GM18520 (cell line): ENCODE measurements at regions not wholly inside any gene's neighbourhood (a gene's known extent, or its start where the extent isn't known, plus 50 kb on each side); places are given as distances from the start of the nearest gene placed in this dataset.

Experiments
- ATAC-seq: cut with Tn5 transposase; IDR thresholded peaks from one replicate; pipeline ENCODE4 v1.9.1; 2021; ENCODE audit not compliant: unreplicated experiment

GRCh38 chr4:63644396-63644795, 764.9 kb downstream of the TECRL start:
- ATAC-seq, result no peak

GRCh38 chr4:63637270-63637669, 772.0 kb downstream of the TECRL start:
- ATAC-seq, result no peak

DNA sequence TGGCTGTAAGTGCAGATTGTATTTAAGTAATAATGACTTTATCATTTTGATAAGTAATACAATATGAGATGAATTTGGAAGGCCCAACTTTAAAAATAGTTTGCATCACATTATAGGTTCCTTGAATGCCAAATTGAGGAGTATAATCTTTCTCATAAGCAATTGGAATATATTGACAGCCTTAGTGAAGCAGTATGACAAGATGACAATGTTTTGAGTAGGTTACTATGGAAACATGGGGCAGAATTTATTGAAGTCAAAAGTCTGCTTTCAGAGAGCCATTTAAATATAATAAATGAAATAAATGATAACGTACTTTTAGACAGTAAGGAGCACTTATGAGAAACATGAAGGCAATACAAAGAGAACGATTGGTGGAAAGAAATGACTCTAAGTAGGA, 776.4 kb downstream of the TECRL start:
- ATAC-seq, result no peak

GRCh38 chr4:63620271-63620670, 789.0 kb downstream of the TECRL start:
- ATAC-seq, result no peak

DNA sequence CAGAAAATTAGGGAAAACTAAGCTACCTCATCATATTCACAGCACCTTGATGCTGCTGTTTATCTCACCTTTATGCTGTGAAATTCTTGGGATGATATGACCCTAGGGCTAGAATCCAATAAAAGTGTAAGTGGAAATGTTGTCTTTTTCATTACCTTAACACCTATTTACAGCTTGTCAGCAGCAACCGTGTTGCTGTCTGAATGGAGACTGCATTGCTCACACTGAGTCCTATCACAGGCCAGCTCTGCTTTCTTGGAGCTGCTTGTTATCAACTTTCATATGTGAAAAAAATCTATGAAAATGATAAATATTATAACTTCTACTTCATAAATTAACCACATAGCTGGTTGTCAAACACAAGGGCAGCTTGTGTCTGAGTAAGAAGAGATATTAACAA, 789.5 kb downstream of the TECRL start:
- ATAC-seq, result no peak

DNA sequence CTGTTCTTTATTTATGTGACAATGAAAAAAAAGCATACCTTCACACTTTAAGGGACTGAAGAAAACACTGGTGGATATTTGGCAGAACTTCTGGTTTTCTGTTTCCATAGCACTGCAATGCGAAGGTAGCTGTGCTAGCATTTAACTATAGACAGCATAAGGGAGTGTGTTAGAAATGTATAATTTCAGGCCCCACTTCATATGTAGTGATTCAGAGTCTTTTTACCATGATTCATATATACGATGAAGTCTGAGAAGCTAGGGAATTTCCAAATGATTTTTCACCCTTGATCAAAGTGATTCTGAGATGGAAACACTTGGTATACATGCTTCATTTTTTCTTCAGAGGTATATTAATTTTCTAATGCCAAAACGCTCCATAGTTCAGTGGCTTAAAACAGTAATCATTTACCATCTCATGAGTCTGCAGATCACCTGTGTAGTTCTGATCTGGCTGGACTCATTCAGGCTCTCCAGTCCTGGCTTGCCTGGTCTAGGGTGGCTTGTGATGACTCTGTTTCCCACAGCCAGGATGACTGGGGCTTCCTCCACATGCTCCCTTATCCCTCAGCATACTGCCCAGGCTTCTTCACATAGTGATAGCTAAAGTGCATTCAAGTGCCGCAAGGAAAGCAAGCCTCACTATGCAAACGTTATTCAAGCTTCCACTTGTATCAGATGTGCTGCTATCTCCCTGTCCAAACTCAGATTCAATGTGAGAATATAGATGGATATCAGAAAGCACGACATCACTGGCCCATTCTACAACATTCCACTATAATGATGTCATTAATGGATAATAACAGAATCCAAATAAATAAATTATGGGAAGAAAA, 790.1 kb downstream of the TECRL start:
- no peak for ATAC-seq

DNA sequence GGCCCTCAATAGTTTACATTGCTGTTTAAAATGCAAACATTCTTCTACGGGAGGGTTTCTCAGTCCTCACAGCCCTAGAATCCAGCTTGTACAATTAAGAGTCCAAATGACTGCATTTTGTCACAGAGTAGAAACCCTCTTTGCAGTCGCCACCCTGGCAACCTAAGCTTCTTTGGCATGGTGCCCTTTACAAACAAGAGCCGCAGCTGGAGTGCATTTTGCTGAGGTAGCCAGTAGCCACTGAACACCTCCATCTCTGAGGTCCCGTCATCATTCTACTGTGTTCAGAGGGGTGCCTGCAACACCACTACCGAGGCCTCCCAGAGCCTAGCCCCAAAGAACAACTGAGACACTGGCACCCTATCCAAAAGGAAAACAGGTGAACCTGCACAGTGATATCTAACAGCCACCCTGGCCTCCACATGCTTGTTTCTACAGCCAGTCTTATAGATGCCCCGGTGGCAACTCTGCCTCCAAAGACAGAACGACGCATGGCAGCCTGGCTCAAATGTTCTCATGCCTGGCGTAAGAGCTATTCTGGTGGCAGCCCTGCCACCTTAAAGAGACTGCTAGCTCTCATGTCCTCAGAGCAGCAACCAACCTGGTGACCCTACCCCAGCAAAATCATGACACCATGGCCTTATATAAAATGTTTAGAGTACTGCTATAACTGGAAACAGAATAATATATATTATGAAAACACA, 801.9 kb downstream of the TECRL start:
- no peak for ATAC-seq

GRCh38 chr4:63589796-63590195, 819.5 kb downstream of the TECRL start:
- ATAC-seq, result no peak

- no peak for ATAC-seq
Measured at GRCh38 chr4:63583561-63583960, 825.7 kb downstream of the TECRL start.

- ATAC-seq, result no peak
Measured at GRCh38 chr4:63583007-63583406, 826.2 kb downstream of the TECRL start.

DNA sequence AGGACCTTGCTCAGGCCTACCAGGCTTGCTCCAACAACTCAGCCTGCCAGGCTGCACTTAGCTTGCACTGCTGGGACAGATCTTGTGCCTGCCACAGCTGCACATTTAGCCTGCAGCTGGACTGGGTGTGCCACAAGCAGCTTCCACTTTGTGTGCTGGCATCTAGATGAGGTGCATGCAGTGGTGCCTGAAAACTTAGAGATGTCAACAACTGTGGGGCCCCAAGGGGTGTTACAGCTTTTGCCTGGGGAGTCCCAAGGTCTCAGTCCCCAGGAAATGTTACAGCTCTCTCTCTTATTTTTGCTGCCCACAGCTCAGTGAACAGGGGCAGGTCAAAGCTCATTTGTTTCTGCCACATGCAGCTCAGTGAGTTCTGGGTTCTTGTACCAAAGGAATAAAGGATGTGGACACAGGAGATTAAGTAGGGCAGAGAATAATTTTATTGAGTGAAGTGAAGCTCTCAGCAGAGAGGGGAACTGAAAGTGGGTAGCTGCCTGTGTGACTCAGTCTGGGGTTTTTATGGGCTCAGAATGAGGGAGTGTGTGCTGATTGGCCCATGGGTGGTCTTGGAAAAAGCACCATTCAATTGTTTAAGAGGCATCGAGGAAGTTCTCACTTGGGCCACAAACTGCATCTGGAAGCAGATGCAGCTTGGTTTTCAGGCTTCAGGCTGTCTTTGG, 828.3 kb downstream of the TECRL start:
- no peak for ATAC-seq

GRCh38 chr4:63578383-63578782, 830.9 kb downstream of the TECRL start:
- ATAC-seq, result no peak

DNA sequence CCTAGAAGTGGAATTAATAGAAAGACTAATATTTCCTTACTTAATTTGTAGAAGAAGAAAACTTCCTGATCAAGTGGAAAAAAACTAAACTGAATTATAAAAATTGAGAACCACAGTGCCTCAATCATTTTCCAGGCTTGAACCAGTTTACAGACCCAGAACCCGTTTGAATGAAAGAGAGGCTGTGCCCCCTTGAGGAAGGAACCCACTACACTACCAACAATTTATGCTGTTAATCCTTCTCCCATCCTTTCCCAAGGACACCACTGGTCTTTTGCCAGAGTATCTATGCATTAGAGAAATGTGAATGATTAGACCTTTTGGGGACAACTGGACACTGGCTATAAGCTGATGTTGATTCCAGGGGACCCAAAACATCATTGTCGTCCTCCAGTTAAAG, 842.6 kb downstream of the TECRL start:
- no peak for ATAC-seq

DNA sequence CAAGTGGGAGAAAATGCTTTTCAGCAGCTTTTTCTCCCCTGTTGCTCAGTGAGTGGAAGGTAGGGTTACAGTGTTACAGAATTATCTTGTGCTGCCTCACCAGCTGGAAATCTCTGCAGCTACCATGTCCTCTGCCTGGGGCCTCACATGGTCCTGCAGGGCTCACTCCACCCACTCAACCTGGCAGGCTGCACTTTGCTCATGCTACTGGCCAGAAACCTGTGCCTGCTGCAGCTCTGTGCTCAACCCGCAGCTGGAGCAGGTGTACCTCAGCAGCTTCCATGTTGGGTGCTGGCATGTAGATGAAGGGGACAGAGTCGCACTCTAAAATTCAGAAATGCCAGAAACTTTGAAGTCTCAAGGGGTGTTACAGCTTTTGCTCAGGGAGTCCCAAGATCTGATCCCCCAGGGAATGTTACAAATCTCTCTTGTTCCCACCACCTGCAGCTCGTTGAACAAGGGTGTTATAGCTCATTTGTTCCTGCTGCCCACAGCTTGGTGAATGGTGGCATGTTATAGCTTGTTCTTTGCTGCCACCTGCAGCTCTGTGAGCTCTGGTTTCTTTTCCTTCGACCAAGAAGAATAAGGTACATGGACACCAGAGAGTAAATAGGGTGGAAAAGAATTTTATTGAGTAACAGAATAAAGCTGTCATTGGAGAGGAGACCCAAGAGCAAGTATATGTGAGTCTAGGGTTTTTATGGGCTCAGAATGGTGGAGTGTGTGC, 845.8 kb downstream of the TECRL start:
- no peak for ATAC-seq

DNA sequence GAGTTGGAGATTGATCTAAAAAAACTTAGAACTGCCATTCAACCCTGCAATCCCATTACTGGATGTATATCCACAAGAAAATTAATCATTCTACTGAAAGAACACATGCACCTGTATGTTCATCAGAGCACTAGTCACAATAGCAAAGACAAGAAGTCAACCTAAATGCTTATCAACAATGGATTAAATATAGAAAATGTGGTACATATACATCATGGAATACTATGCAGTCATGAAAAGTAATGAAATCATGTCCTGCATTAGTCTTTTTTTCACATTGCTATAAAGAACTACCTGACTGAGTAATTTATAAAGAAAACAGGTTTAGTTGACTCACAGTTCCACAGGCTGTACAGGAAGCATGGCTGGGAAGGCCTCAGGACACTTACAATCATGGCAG, 850.5 kb downstream of the TECRL start:
- no peak for ATAC-seq

GRCh38 chr4:63556332-63556731, 852.9 kb downstream of the TECRL start:
- no peak for ATAC-seq

DNA sequence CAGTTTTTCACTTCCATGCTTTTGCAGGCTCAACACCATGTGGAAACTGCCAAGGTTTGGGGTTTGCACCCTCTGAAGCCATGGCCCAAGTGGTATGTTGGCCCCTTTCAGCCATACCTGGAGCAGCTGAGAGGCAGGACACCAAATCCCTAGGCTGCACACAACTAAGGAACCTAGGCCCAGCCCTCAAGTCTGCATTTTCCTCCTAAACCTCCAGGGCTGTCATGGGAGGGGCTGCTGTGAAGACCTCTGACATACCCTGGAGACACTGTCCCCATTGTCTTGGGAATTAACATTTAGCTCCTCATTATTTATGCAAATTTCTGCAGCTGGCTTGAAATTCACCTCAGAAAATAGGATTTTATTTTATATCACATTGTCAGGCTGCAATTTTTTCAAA, 856.1 kb downstream of the TECRL start:
- no peak for ATAC-seq

DNA sequence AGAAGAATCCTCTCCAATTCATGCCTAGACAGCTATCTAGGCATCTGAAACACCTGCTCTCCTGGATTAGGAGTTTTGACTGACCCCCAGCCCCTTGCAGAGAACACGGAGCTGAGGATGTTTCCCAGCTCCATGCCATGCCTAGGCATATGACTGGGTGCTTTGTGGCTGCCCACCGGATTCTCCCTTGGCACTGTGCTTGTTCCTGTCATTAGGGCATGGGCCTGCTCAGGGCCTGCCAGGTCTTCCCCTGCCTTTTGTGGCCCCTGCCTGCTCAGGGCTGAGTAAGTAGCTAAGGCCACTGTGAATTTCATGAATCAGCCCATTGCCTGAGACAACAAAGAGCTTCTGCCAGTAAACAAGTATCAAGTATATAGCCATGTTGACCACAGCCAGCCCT, 867.4 kb downstream of the TECRL start:
- no peak for ATAC-seq

DNA sequence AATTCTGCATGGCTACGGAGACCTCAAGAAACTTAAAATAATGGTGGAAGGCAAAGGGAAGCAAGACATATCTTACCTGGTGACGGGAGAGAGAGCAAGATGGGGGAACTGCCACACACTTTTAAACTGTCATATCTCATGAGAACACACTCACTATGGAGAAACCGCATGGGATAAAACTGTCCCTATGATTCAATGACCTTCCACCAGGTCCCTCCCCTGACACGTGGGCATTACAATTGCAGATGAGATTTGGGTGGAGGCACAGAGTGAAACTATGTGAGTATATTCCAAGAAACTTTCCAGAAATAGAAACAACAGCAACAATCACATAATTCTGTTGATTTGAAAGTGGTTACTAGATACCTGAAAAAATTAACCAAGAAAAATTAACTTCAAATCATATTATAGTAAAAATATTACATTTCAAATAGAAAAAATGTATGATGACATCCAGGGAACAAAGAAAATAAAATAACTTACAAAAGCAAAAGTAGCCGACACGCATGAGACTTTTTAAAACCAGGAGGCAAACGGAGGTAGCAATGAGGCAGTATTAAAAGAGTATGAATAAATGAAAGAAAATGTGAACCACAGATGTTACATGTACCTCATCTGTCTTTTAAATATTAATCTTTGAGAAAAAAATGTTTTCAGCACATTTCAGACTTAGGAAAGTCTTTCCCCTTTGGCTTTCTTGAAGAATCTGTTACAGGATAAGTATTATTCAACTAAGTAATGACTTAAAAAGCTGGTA, 879.5 kb downstream of the TECRL start:
- no peak for ATAC-seq

DNA sequence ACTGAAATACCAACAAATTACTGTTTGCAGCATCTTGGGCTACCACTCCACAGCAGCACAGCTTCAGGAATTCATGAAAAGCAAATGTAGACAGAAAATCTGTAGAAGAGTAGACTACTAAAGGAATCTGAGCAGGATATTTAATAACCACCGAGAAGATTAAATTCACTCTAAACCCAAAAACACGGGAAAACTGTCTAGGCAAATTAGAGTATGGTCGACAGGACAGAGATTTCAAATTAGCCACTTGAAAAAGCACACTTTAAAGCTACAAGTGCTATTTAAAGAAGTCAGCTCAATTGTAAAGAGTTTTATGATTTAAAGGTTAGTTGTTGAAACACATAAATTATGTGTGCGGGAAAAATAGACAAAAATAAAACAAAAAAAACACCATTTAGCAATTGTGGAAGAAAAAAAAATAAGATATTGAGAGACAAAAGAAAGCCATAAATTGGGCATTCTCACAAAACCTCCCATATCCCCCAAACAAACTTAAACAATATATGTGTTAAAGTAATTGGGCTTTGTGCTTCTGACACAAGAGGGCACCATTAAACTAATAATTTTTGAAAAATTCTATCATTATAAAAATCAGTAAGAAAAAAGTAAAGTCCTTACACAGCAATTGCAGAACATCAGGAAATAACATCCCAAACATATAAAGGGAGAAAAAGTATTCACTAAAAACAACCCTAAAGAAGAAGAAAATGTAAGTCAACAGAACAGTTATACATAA, 880.8 kb downstream of the TECRL start:
- no peak for ATAC-seq
